Mesodermal cell (in vitro differentiated cells): ENCODE measurements at regions not wholly inside any gene's neighbourhood (a gene's known extent, or its start where the extent isn't known, plus 50 kb on each side); places are given as distances from the start of the nearest gene placed in this dataset.

Source experiments
- H3K27ac ChIP-seq: 2 replicates; pipeline ENCODE4 v1.7.0; 2013; ENCODE audit warnings: mild to moderate bottlenecking, low read depth, low read length, moderate library complexity; ENCODE audit not compliant: severe bottlenecking
- H3K36me3 ChIP-seq: 2 replicates; pipeline ENCODE4 v1.7.1; 2013; ENCODE audit warnings: mild to moderate bottlenecking, low read length, moderate library complexity; ENCODE audit not compliant: control insufficient read depth, insufficient read depth
- H3K4me1 ChIP-seq: one replicate; pipeline ENCODE4 v1.7.1; 2013; ENCODE audit warnings: mild to moderate bottlenecking, low read length; ENCODE audit not compliant: insufficient read depth, control insufficient read depth, poor library complexity, severe bottlenecking
- H3K4me3 ChIP-seq: 2 replicates; pipeline ENCODE4 v1.7.0; 2013; ENCODE audit warnings: low read length, control low read depth, mild to moderate bottlenecking; ENCODE audit not compliant: insufficient read depth, poor library complexity, severe bottlenecking; ENCODE audit errors: extremely low read depth
- H3K9me3 ChIP-seq: 2 replicates; pipeline ENCODE4 v1.7.1; 2013; ENCODE audit warnings: mild to moderate bottlenecking, low read length, moderate library complexity; ENCODE audit not compliant: control insufficient read depth
- WGBS, 2 experiments: methylation state at CpG; one replicate each; pipeline ENCODE4 v1.1.5; 2013; ENCODE audit warnings: missing lambda C conversion rate in 2 of 2; ENCODE audit not compliant: insufficient coverage in 2 of 2; 5-methylcytosine and 5-hydroxymethylcytosine counted together

- Histone ChIP-seq H3K27ac (no peak overlapping the region), H3K4me3 (no peak overlapping the region), H3K4me1 (no peaks in the 10 kb centered on the region), H3K9me3 (peaks cover 14% of the 10 kb centered on the region), H3K36me3 (no peaks in the 10 kb centered on the region)
- 74 to 75% methylated on average over 6 to 7 of the region's 7 CpGs for WGBS, 2 experiments
These were observed 157.2 kb upstream of the TMEM45B start for GRCh38 chr11:129658526-129658867.

DNA sequence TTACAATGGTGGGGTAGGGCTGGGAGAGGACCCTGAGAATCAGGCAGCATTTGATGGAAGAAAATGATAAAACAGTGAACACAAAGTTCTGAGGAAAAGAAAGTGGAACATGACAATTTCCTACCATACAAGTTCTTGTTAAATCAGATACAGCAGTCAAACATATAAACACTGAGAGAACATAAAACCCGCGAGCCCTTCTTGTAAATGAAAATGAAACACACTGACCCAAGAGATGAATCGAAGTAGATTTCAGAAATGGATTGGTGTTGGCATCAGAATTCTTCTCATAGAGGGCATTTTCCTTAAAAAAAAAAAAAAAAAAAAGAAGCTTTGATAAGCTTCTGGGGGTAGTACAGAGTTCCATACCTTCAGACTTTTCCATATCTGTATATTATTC, 134.7 kb upstream of the TMEM45B start:
- H3K27ac ChIP-seq: no peak overlapping the region
- no peaks in the 10 kb centered on the region for H3K4me1 ChIP-seq
- H3K4me3 ChIP-seq: no peak overlapping the region
- WGBS, 2 experiments: 83% methylated on average over 3 of the region's 3 CpGs; no CpG with 5 or more reads in 1 of the 2 experiments
- H3K9me3 ChIP-seq: no peaks in the 10 kb centered on the region
- H3K36me3 ChIP-seq: no peaks in the 10 kb centered on the region

GRCh38 chr11:129681344-129682114, 134.1 kb upstream of the TMEM45B start:
- no peaks in the 10 kb centered on the region for H3K36me3 ChIP-seq
- no peaks in the 10 kb centered on the region for H3K4me1 ChIP-seq
- WGBS, 2 experiments: 81 to 84% methylated on average over 6 of the region's 12 CpGs
- H3K27ac ChIP-seq: no peak overlapping the region
- no peaks in the 10 kb centered on the region for H3K9me3 ChIP-seq
- H3K4me3 ChIP-seq: no peak overlapping the region

DNA sequence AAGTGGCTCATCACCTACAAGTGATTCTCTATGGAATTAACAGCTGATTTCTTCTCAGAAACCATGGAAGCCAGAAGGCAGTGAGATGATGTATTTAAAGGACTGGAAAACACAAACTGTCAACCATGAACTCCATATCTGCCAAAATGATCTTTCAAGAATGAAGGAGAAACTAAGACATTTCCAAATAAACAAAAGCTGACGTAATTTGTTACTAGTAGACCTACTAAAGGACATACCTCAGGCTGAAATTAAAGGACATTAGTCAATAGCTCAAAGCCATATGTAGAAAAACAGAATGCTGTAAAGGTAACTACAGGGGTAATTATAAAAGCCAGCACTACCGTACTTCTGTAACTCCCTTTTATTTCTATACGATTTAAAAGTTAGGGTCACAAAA, 129.4 kb upstream of the TMEM45B start:
- no peaks in the 10 kb centered on the region for H3K4me1 ChIP-seq
- H3K4me3 ChIP-seq: no peak overlapping the region
- H3K9me3 ChIP-seq: no peaks in the 10 kb centered on the region
- no peaks in the 10 kb centered on the region for H3K36me3 ChIP-seq
- no peak overlapping the region for H3K27ac ChIP-seq
- WGBS, 2 experiments: no CpG with 5 or more reads among the region's 3 CpGs

- Histone ChIP-seq H3K27ac (no peak overlapping the region), H3K9me3 (no peaks in the 10 kb centered on the region), H3K4me3 (no peak overlapping the region), H3K36me3 (no peaks in the 10 kb centered on the region), H3K4me1 (no peaks in the 10 kb centered on the region)
- 82 to 83% methylated on average over 6 to 9 of the region's 10 CpGs for WGBS, 2 experiments
These were observed 124.5 kb upstream of the TMEM45B start for GRCh38 chr11:129691142-129691541.

GRCh38 chr11:129694538-129694937, 121.1 kb upstream of the TMEM45B start:
- Histone ChIP-seq H3K4me1 (no peaks in the 10 kb centered on the region), H3K36me3 (no peaks in the 10 kb centered on the region), H3K4me3 (no peak overlapping the region), H3K9me3 (no peaks in the 10 kb centered on the region), H3K27ac (no peak overlapping the region)
- 84 to 86% methylated on average over 8 to 10 of the region's 10 CpGs for WGBS, 2 experiments

DNA sequence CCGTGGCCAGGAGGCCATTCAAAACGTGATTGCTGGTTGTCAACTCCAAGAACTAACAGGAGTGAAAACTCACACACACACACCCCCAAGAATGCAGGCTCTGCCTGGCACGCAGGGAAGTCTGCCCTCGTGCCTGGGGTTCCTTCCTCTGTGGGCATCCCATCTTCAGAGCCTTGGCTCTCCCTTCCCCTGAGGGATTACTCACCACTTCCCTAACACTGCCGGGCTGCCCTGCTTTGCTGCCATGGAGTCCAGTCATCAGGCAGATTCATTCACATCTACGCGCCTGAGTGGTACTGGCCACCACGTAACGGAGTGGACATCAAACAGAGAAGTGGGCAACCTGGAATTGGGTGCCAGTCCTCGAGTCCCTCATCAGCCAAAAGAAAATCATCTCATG, 120.7 kb upstream of the TMEM45B start:
- Histone ChIP-seq H3K4me3 (no peak overlapping the region), H3K36me3 (no peaks in the 10 kb centered on the region), H3K4me1 (no peaks in the 10 kb centered on the region), H3K27ac (no peak overlapping the region), H3K9me3 (no peaks in the 10 kb centered on the region)
- WGBS, 2 experiments: 89 to 94% methylated on average over 6 to 7 of the region's 10 CpGs

- H3K4me3 ChIP-seq: peak overlapping the region; percentile 16
- H3K9me3 ChIP-seq: no peaks in the 10 kb centered on the region
- H3K36me3 ChIP-seq: no peaks in the 10 kb centered on the region
- no peak overlapping the region for H3K27ac ChIP-seq
- 4 to 12% methylated on average over 14 of the region's 25 CpGs for WGBS, 2 experiments
- no peaks in the 10 kb centered on the region for H3K4me1 ChIP-seq
These were observed 119.9 kb upstream of the TMEM45B start for GRCh38 chr11:129695571-129696308.

GRCh38 chr11:129696309-129696989, 119.2 kb upstream of the TMEM45B start:
- Histone ChIP-seq H3K4me1 (no peaks in the 10 kb centered on the region), H3K4me3 (no peak overlapping the region), H3K9me3 (no peaks in the 10 kb centered on the region), H3K27ac (no peak overlapping the region), H3K36me3 (no peaks in the 10 kb centered on the region)
- 63 to 65% methylated on average over 8 to 12 of the region's 13 CpGs for WGBS, 2 experiments

DNA sequence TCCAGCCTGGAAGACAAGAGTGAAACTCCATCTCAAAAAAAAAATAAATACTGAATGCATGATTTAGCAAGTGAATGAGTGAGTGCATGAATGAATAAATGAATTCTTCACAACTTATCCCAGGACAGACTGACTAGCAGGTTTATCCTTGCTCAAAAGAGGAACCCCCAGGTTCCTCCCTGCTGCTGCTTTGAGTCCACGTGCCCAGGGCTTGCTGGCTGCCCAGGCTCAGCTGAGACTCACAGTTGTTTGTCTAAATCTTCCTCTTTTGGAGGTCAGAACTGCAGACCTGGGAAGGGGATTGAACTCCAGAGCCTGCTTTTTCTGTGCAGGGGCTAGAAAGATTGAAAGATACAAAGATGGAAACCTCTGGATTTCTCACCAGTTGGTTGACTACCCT, 117.4 kb upstream of the TMEM45B start:
- no peaks in the 10 kb centered on the region for H3K4me1 ChIP-seq
- no peaks in the 10 kb centered on the region for H3K36me3 ChIP-seq
- H3K4me3 ChIP-seq: no peak overlapping the region
- no peak overlapping the region for H3K27ac ChIP-seq
- no peaks in the 10 kb centered on the region for H3K9me3 ChIP-seq
- 71 to 100% methylated on average over 1 of the region's 1 CpG for WGBS, 2 experiments
